ENCODE measurements at regions not wholly inside any gene's neighbourhood (a gene's known extent, or its start where the extent isn't known, plus 50 kb on each side); places are given as distances from the start of the nearest gene placed in this dataset.

DNA sequence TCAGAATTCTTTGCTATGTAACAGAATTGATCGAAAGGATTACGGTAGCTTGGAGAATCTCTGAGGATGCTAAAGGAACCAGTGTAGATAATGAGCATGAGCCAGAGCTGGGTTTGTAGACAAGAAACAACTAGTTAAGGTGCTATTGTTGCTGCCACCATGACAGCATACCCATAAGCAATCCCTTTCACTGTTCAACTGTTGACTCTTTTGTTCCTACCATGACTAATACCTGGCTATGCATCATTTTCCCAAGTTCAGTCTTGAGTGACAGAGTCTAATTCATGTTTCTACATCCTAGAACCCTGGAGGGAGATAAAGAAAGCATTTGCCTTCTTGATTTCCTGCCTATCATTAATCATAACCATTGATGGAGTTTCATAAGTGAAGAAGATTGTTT, 600.3 kb downstream of the OTOL1 start:
- H3K9me3 Mint-ChIP-seq = no peaks in the 10 kb centered on the region
- no peak overlapping the region for H3K27ac Mint-ChIP-seq
- H3K36me3 Mint-ChIP-seq = no peaks in the 10 kb centered on the region
- H3K4me3 Mint-ChIP-seq = no peak overlapping the region
- TF ChIP-seq, protein P1, sequence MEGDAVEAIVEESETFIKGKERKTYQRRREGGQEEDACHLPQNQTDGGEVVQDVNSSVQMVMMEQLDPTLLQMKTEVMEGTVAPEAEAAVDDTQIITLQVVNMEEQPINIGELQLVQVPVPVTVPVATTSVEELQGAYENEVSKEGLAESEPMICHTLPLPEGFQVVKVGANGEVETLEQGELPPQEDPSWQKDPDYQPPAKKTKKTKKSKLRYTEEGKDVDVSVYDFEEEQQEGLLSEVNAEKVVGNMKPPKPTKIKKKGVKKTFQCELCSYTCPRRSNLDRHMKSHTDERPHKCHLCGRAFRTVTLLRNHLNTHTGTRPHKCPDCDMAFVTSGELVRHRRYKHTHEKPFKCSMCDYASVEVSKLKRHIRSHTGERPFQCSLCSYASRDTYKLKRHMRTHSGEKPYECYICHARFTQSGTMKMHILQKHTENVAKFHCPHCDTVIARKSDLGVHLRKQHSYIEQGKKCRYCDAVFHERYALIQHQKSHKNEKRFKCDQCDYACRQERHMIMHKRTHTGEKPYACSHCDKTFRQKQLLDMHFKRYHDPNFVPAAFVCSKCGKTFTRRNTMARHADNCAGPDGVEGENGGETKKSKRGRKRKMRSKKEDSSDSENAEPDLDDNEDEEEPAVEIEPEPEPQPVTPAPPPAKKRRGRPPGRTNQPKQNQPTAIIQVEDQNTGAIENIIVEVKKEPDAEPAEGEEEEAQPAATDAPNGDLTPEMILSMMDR (conservative IDR thresholded peaks at IDR 0.05) = no peak
- no peak for DNase-seq (ENCODE audit: extremely low spot score, unreplicated experiment)
- H3K27me3 Mint-ChIP-seq = peaks cover 13% of the 10 kb centered on the region
- no peaks in the 10 kb centered on the region for H3K4me1 Mint-ChIP-seq (ENCODE audit: unreplicated experiment)

DNA sequence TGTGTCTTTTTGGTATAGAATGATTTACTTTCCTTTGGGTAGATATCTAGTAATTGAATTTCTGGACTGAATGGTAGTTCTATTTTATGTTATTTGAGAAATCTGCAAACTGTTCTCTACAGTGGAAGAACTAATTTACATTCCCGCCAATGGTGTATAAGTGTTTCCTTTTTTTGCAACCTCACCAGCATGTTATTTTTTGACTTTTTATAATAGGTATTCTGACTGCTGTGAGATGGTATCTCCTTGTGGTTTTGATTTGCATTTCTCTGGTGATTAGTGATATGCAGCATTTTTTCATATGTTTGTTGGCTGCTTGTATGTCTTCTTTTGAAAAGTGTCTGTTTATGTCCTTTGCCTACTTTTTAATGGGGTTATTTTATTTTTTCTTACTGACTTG, 607.2 kb downstream of the OTOL1 start:
- peaks cover 10% of the 10 kb centered on the region for H3K27me3 Mint-ChIP-seq
- no peaks in the 10 kb centered on the region for H3K36me3 Mint-ChIP-seq
- TF ChIP-seq, protein P1 (conservative IDR thresholded peaks at IDR 0.05) = no peak
- H3K4me3 Mint-ChIP-seq = no peak overlapping the region
- DNase-seq (ENCODE audit: extremely low spot score, unreplicated experiment) = no peak
- no peaks in the 10 kb centered on the region for H3K4me1 Mint-ChIP-seq (ENCODE audit: unreplicated experiment)
- no peaks in the 10 kb centered on the region for H3K9me3 Mint-ChIP-seq
- H3K27ac Mint-ChIP-seq = no peak overlapping the region

DNA sequence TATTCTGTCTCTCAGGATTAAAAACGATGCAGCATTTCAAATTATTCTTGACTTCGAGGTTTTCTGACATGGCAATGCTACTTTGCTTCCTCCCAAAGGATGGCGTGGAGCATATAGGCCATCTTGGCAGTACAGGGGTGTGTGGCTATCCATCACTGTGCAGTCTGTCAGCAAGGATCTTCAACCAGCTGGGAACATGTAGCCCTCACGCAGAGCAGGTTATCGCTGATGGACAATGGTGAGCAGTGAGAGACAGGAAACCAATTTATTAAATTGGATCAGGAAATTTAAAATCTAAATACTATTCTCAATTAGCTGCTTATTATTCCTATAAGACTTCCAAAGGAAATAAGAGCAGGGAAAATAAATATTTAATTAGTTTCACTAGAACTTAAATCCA, 615.3 kb downstream of the OTOL1 start:
- TF ChIP-seq, protein P1 (conservative IDR thresholded peaks at IDR 0.05) = no peak
- no peak overlapping the region for H3K4me3 Mint-ChIP-seq
- no peaks in the 10 kb centered on the region for H3K4me1 Mint-ChIP-seq (ENCODE audit: unreplicated experiment)
- no peaks in the 10 kb centered on the region for H3K36me3 Mint-ChIP-seq
- no peak for DNase-seq (ENCODE audit: extremely low spot score, unreplicated experiment)
- no peak overlapping the region for H3K27ac Mint-ChIP-seq
- no peaks in the 10 kb centered on the region for H3K9me3 Mint-ChIP-seq
- H3K27me3 Mint-ChIP-seq = no peaks in the 10 kb centered on the region

DNA sequence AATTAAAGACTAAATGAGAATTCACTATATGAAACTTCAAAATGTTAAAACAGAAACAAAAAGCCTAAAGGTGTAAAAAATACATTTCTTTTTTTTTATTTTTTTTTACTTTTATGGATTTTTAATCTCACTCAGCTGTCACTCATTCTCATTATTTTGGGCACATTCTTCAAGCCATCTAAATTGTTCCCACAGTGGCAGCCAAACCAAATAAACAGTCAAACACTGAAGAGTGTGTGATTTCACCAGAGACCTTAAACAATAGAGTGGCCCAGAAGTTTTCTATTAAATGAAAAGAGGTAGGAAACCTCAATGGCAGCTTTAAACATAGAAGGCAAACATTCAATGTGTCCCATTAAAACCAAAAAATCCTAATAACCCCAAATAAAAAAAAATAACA, 616.1 kb downstream of the OTOL1 start:
- H3K27ac Mint-ChIP-seq = no peak overlapping the region
- H3K4me3 Mint-ChIP-seq = no peak overlapping the region
- no peak for DNase-seq (ENCODE audit: extremely low spot score, unreplicated experiment)
- H3K36me3 Mint-ChIP-seq = no peaks in the 10 kb centered on the region
- TF ChIP-seq, protein P1 (conservative IDR thresholded peaks at IDR 0.05) = no peak
- no peaks in the 10 kb centered on the region for H3K4me1 Mint-ChIP-seq (ENCODE audit: unreplicated experiment)
- H3K9me3 Mint-ChIP-seq = no peaks in the 10 kb centered on the region
- H3K27me3 Mint-ChIP-seq = no peaks in the 10 kb centered on the region

DNA sequence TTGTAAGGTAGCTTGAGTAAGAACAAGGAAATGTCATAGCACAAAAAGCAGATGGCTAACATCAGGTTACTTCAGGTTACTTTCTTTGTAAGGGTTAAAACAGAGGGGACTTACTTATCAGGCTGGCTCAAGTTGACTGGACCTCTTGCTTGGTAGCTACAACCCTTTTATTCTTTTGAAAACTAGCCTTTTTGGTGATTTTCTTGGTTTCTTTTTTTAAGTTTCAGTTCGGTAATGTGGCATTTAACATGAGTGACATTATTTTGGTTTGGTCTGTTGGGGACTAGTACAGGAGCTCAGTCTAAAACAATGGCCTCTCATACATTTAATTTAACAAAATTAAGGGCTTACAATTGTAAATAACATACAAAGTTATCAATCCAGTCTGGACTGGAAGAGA, 621.4 kb downstream of the OTOL1 start:
- Mint-ChIP-seq H3K4me3 (no peak overlapping the region), H3K27me3 (no peaks in the 10 kb centered on the region), H3K4me1 (ENCODE audit: unreplicated experiment) (no peaks in the 10 kb centered on the region), H3K27ac (no peak overlapping the region), H3K9me3 (peaks cover 7% of the 10 kb centered on the region), H3K36me3 (no peaks in the 10 kb centered on the region)
- no peak for DNase-seq (ENCODE audit: extremely low spot score, unreplicated experiment)
- TF ChIP-seq, protein P1 (conservative IDR thresholded peaks at IDR 0.05) = no peak

DNA sequence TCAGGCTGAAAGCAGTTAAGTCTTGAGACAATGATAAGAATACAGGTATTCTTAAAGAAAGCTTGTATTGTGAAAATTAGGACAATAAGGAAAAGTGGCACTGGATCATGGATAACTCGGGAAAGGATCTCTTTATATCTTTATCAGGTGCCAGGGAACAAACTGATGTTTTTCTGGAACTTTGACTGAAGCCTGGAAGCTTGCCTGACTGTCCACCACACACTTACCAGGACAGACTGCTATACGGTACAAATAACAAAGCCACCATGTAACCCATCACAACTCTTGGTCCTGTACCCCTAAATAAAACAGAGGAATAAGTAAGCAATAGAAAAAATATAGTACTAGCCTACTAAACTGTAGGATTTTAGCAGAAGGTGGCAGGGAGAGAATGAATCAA, 623.0 kb downstream of the OTOL1 start:
- DNase-seq (ENCODE audit: extremely low spot score, unreplicated experiment) = no peak
- H3K36me3 Mint-ChIP-seq = no peaks in the 10 kb centered on the region
- H3K9me3 Mint-ChIP-seq = peaks cover 7% of the 10 kb centered on the region
- no peak overlapping the region for H3K27ac Mint-ChIP-seq
- H3K4me3 Mint-ChIP-seq = no peak overlapping the region
- no peaks in the 10 kb centered on the region for H3K4me1 Mint-ChIP-seq (ENCODE audit: unreplicated experiment)
- TF ChIP-seq, protein P1 (conservative IDR thresholded peaks at IDR 0.05) = no peak
- H3K27me3 Mint-ChIP-seq = no peaks in the 10 kb centered on the region

Data from type B pancreatic cell (in vitro differentiated cells).